HEK293 (cell line): ENCODE measurements at regions not wholly inside any gene's neighbourhood (a gene's known extent, or its start where the extent isn't known, plus 50 kb on each side); places are given as distances from the start of the nearest gene placed in this dataset.

ENCODE experiments used
- CTCF ChIA-PET: fragments of 350-600 bp; formaldehyde crosslinking; extraction: SDS; loops from one replicate; lab custom pipeline; 2021; ENCODE audit warnings: antibody characterized with exemption; lab: Yijun Ruan, JAX
- POLR2A ChIA-PET: fragments of 300-600 bp; formaldehyde crosslinking; extraction: SDS; loops from one replicate; lab custom pipeline; 2020; ENCODE audit warnings: antibody characterized with exemption, inconsistent platforms; lab: Yijun Ruan, JAX
- H3K27ac ChIP-seq: fragments of 200-500 bp; sonication (Bioruptor generic); 2 replicates; pipeline ENCODE4 v1.5.1; 2014; ENCODE audit warnings: low read depth, low read length, control low read depth, inconsistent platforms; ENCODE audit errors: extremely low read depth
- H3K36me3 ChIP-seq, 2 experiments: fragments of 200-500 bp in 1 of 2; sonication (Bioruptor generic) in 1 of 2; 1 replicate in 1 of 2; 2 replicates in 1 of 2; pipeline ENCODE4 v1.5.1; 2014 to 2017; ENCODE audit warnings: inconsistent platforms in 2 of 2, low read length in 2 of 2; ENCODE audit not compliant: control insufficient read depth in 2 of 2, insufficient read depth in 1 of 2
- H3K4me1 ChIP-seq: fragments of 200-500 bp; sonication (Bioruptor generic); 2 replicates; pipeline ENCODE4 v1.5.1; 2014; ENCODE audit warnings: mild to moderate bottlenecking, low read length, inconsistent platforms; ENCODE audit not compliant: control insufficient read depth, insufficient read depth
- H3K4me3 ChIP-seq: 2 replicates; pipeline ENCODE4 v1.5.1; 2011; ENCODE audit warnings: low read depth, mild to moderate bottlenecking, control low read depth, low read length, moderate library complexity
- H3K9me3 ChIP-seq: fragments of 200-500 bp; sonication (Bioruptor generic); 2 replicates; pipeline ENCODE4 v1.5.1; 2014; ENCODE audit warnings: low read depth, low read length, inconsistent platforms; ENCODE audit not compliant: control insufficient read depth, insufficient read depth
- EGR2 ChIP-seq: fragments of 450-650 bp; formaldehyde crosslinking; IDR thresholded peaks from 2 replicates; pipeline ENCODE4 v1.5.1; 2016; ENCODE audit warnings: low read depth, missing biosample characterization, missing genetic modification characterization
- GLIS2 ChIP-seq: fragments of 450-650 bp; formaldehyde crosslinking; IDR thresholded peaks from 2 replicates; pipeline ENCODE4 v1.5.1; 2016; ENCODE audit warnings: missing biosample characterization, missing genetic modification characterization
- KLF7 ChIP-seq: fragments of 450-650 bp; formaldehyde crosslinking; IDR thresholded peaks from 2 replicates; pipeline ENCODE4 v1.5.1; 2016; ENCODE audit warnings: missing biosample characterization, missing genetic modification characterization, borderline replicate concordance
- REPIN1 ChIP-seq: fragments of 450-650 bp; formaldehyde crosslinking; IDR thresholded peaks from 2 replicates; pipeline ENCODE4 v1.5.1; 2017; ENCODE audit warnings: missing biosample characterization, missing genetic modification characterization, low read depth
- SCRT2 ChIP-seq: fragments of 450-650 bp; formaldehyde crosslinking; IDR thresholded peaks from 2 replicates; pipeline ENCODE4 v1.5.1; 2016; ENCODE audit warnings: missing biosample characterization, missing genetic modification characterization
- SP7 ChIP-seq: fragments of 450-650 bp; formaldehyde crosslinking; IDR thresholded peaks from 2 replicates; pipeline ENCODE4 v1.5.1; 2016; ENCODE audit warnings: missing biosample characterization, missing genetic modification characterization
- TCF7L2 ChIP-seq: IDR thresholded peaks from 2 replicates; pipeline ENCODE4 v1.6.1; 2011; ENCODE audit warnings: low read depth, mild to moderate bottlenecking, inconsistent platforms, low read length, moderate library complexity, borderline replicate concordance
- ZBTB17 ChIP-seq: fragments of 450-650 bp; formaldehyde crosslinking; IDR thresholded peaks from 2 replicates; pipeline ENCODE4 v1.5.1; 2016; ENCODE audit warnings: missing biosample characterization, missing genetic modification characterization
- ZNF211 ChIP-seq: fragments of 450-650 bp; formaldehyde crosslinking; IDR thresholded peaks from 2 replicates; pipeline ENCODE4 v1.5.1; 2016; ENCODE audit warnings: low read depth, missing biosample characterization, missing genetic modification characterization
- ZNF221 ChIP-seq: fragments of 450-650 bp; formaldehyde crosslinking; IDR thresholded peaks from 2 replicates; pipeline ENCODE4 v1.5.1; 2017; ENCODE audit warnings: missing biosample characterization, missing genetic modification characterization, borderline replicate concordance
- ZNF23 ChIP-seq: fragments of 450-650 bp; formaldehyde crosslinking; IDR thresholded peaks from 2 replicates; pipeline ENCODE4 v1.5.1; 2016; ENCODE audit warnings: missing biosample characterization, missing genetic modification characterization, borderline replicate concordance
- ZNF239 ChIP-seq: fragments of 450-650 bp; formaldehyde crosslinking; IDR thresholded peaks from 2 replicates; pipeline ENCODE4 v1.5.1; 2016; ENCODE audit warnings: missing biosample characterization, missing genetic modification characterization
- ZNF266 ChIP-seq: fragments of 450-650 bp; formaldehyde crosslinking; IDR thresholded peaks from 2 replicates; pipeline ENCODE4 v1.5.1; 2016; ENCODE audit warnings: missing biosample characterization, missing genetic modification characterization, low read depth
- ZNF366 ChIP-seq: fragments of 450-650 bp; formaldehyde crosslinking; conservative IDR thresholded peaks from 2 replicates; pipeline ENCODE4 v1.5.1; 2016; ENCODE audit warnings: missing biosample characterization, missing genetic modification characterization
- ZNF488 ChIP-seq: fragments of 450-650 bp; formaldehyde crosslinking; IDR thresholded peaks from 2 replicates; pipeline ENCODE4 v1.5.1; 2016; ENCODE audit warnings: missing biosample characterization, missing genetic modification characterization
- ZNF501 ChIP-seq: fragments of 450-650 bp; formaldehyde crosslinking; IDR thresholded peaks from 2 replicates; pipeline ENCODE4 v1.5.1; 2016; ENCODE audit warnings: missing biosample characterization, missing genetic modification characterization
- ZNF623 ChIP-seq: fragments of 450-650 bp; formaldehyde crosslinking; IDR thresholded peaks from 2 replicates; pipeline ENCODE4 v1.5.1; 2016; ENCODE audit warnings: missing biosample characterization, missing genetic modification characterization
- ZNF654 ChIP-seq: fragments of 450-650 bp; formaldehyde crosslinking; IDR thresholded peaks from 2 replicates; pipeline ENCODE4 v1.5.1; 2016; ENCODE audit warnings: low read depth, missing biosample characterization, missing genetic modification characterization
- ZNF768 ChIP-seq: fragments of 450-650 bp; formaldehyde crosslinking; IDR thresholded peaks from 2 replicates; pipeline ENCODE4 v1.5.1; 2018; ENCODE audit warnings: missing biosample characterization, mild to moderate bottlenecking, missing genetic modification characterization
- ZNF776 ChIP-seq: fragments of 450-650 bp; formaldehyde crosslinking; IDR thresholded peaks from 2 replicates; pipeline ENCODE4 v1.5.0; 2017; ENCODE audit warnings: missing biosample characterization, missing genetic modification characterization, borderline replicate concordance
- ZNF785 ChIP-seq: fragments of 450-650 bp; formaldehyde crosslinking; IDR thresholded peaks from 2 replicates; pipeline ENCODE4 v1.5.1; 2016; ENCODE audit warnings: missing biosample characterization, missing genetic modification characterization
- ZSCAN16 ChIP-seq: fragments of 450-650 bp; formaldehyde crosslinking; IDR thresholded peaks from 2 replicates; pipeline ENCODE4 v1.5.1; 2016; ENCODE audit warnings: missing biosample characterization, missing genetic modification characterization
- TF ChIP-seq, protein P1 (sequence below): fragments of 450-650 bp; IDR thresholded peaks from 2 replicates; pipeline ENCODE4 v1.5.1; 2018; ENCODE audit warnings: missing biosample characterization, mild to moderate bottlenecking, missing genetic modification characterization
- TF ChIP-seq, protein P2 (sequence below): fragments of 450-650 bp; formaldehyde crosslinking; IDR thresholded peaks from 2 replicates; pipeline ENCODE4 v1.5.1; 2016; ENCODE audit warnings: missing biosample characterization, missing genetic modification characterization, borderline replicate concordance
- TF ChIP-seq, protein P3 (sequence below): fragments of 450-650 bp; formaldehyde crosslinking; IDR thresholded peaks from 2 replicates; pipeline ENCODE4 v1.5.1; 2016; ENCODE audit warnings: missing biosample characterization, missing genetic modification characterization, low read depth

GRCh38 chrX:27222661-27223060, 240.5 kb downstream of the PPP4R3C start (continued):
- no peak for TF ChIP-seq ZNF768
- no peak for TF ChIP-seq ZNF785 (tag by site-specific recombination)

DNA sequence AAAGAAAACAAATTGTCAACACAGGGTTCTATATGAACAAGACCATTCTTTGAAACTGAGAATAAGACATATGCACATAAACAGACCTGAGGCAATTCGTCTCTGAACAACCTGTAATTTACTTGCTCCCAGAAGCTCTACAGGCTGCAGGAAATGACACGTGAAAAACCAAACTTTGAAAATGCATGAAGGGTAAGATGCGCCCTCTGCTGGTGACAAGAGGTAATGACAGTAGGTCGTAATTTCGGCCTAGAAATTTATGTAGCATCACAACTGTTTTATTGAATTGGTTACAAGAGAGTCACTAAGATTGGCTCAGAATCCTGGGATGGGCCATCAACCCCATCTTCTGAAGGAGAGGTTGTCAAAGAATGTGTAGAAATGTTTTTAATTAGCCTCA, 276.5 kb downstream of the PPP4R3C start:
- TF ChIP-seq ZNF501 (tag by site-specific recombination) (no peak), ZNF654 (peak; percentile 31; the same call in 1 of the 2 replicates), ZNF785 (tag by site-specific recombination) (no peak), ZNF221 (tag by site-specific recombination) (no peak), KLF7 (tag by site-specific recombination) (no peak), REPIN1 (tag by site-specific recombination) (no peak), ZNF366 (tag by site-specific recombination) (no peak), SP7 (no peak), ZNF266 (tag by site-specific recombination) (no peak), EGR2 (tag by site-specific recombination) (no peak), ZSCAN16 (tag by site-specific recombination) (no peak), ZBTB17 (tag by site-specific recombination) (no peak), ZNF211 (tag by site-specific recombination) (no peak), ZNF488 (no peak), GLIS2 (tag by site-specific recombination) (no peak), SCRT2 (tag by site-specific recombination) (0 out of 2 replicates have a peak, but pooled peaks have one; percentile 24)
- TF ChIP-seq, protein P1, sequence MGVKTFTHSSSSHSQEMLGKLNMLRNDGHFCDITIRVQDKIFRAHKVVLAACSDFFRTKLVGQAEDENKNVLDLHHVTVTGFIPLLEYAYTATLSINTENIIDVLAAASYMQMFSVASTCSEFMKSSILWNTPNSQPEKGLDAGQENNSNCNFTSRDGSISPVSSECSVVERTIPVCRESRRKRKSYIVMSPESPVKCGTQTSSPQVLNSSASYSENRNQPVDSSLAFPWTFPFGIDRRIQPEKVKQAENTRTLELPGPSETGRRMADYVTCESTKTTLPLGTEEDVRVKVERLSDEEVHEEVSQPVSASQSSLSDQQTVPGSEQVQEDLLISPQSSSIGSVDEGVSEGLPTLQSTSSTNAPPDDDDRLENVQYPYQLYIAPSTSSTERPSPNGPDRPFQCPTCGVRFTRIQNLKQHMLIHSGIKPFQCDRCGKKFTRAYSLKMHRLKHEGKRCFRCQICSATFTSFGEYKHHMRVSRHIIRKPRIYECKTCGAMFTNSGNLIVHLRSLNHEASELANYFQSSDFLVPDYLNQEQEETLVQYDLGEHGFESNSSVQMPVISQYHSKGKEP (tag by site-specific recombination), result no peak
- no peak overlapping the region for H3K4me3 ChIP-seq
- CTCF ChIA-PET, result interaction anchor here (0.6 to 1.5 kb wide), 11 partner anchors 10 to 1033 kb away, joined by 3 to 10 read pairs (median 3); no protein-coding TSS in a partner anchor

DNA sequence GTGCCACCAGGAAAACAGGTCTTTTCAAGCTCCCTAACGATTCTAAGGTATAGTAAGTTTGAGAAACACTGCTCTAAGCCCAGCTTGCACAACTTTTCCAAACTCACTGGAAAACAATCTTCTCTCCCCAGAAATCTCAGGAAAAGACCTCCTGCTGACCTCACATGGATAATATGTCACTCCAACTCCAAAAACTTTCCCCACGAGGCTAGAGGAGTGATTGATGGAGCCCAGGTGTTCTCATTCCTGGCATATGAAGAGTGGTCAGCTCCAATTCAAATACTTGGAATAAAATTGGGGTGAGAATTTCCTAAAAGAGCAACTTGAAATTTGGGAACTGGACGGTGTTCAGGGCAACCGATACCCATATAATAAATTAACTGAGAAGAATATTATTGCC, 299.9 kb downstream of the PPP4R3C start:
- ChIA-PET CTCF (interaction anchor here (0.7 kb wide), 1 partner anchor 18 kb away, joined by 3 read pairs; no protein-coding TSS in a partner anchor), POLR2A (no interaction called here)
- no peaks in the 10 kb centered on the region for H3K36me3 ChIP-seq
- no peak overlapping the region for H3K27ac ChIP-seq
- H3K4me1 ChIP-seq, result no peaks in the 10 kb centered on the region
- no peak overlapping the region for H3K4me3 ChIP-seq
- no peaks in the 10 kb centered on the region for H3K9me3 ChIP-seq
- TF ChIP-seq TCF7L2 (no peak), ZNF23 (tag by site-specific recombination) (no peak), ZNF776 (tag by site-specific recombination) (no peak), ZNF239 (no peak), ZNF623 (tag by site-specific recombination) (no peak)
- TF ChIP-seq, protein P2, sequence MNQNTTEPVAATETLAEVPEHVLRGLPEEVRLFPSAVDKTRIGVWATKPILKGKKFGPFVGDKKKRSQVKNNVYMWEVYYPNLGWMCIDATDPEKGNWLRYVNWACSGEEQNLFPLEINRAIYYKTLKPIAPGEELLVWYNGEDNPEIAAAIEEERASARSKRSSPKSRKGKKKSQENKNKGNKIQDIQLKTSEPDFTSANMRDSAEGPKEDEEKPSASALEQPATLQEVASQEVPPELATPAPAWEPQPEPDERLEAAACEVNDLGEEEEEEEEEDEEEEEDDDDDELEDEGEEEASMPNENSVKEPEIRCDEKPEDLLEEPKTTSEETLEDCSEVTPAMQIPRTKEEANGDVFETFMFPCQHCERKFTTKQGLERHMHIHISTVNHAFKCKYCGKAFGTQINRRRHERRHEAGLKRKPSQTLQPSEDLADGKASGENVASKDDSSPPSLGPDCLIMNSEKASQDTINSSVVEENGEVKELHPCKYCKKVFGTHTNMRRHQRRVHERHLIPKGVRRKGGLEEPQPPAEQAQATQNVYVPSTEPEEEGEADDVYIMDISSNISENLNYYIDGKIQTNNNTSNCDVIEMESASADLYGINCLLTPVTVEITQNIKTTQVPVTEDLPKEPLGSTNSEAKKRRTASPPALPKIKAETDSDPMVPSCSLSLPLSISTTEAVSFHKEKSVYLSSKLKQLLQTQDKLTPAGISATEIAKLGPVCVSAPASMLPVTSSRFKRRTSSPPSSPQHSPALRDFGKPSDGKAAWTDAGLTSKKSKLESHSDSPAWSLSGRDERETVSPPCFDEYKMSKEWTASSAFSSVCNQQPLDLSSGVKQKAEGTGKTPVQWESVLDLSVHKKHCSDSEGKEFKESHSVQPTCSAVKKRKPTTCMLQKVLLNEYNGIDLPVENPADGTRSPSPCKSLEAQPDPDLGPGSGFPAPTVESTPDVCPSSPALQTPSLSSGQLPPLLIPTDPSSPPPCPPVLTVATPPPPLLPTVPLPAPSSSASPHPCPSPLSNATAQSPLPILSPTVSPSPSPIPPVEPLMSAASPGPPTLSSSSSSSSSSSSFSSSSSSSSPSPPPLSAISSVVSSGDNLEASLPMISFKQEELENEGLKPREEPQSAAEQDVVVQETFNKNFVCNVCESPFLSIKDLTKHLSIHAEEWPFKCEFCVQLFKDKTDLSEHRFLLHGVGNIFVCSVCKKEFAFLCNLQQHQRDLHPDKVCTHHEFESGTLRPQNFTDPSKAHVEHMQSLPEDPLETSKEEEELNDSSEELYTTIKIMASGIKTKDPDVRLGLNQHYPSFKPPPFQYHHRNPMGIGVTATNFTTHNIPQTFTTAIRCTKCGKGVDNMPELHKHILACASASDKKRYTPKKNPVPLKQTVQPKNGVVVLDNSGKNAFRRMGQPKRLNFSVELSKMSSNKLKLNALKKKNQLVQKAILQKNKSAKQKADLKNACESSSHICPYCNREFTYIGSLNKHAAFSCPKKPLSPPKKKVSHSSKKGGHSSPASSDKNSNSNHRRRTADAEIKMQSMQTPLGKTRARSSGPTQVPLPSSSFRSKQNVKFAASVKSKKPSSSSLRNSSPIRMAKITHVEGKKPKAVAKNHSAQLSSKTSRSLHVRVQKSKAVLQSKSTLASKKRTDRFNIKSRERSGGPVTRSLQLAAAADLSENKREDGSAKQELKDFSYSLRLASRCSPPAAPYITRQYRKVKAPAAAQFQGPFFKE, result no peak
- TF ChIP-seq, protein P3, sequence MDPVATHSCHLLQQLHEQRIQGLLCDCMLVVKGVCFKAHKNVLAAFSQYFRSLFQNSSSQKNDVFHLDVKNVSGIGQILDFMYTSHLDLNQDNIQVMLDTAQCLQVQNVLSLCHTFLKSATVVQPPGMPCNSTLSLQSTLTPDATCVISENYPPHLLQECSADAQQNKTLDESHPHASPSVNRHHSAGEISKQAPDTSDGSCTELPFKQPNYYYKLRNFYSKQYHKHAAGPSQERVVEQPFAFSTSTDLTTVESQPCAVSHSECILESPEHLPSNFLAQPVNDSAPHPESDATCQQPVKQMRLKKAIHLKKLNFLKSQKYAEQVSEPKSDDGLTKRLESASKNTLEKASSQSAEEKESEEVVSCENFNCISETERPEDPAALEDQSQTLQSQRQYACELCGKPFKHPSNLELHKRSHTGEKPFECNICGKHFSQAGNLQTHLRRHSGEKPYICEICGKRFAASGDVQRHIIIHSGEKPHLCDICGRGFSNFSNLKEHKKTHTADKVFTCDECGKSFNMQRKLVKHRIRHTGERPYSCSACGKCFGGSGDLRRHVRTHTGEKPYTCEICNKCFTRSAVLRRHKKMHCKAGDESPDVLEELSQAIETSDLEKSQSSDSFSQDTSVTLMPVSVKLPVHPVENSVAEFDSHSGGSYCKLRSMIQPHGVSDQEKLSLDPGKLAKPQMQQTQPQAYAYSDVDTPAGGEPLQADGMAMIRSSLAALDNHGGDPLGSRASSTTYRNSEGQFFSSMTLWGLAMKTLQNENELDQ (tag by site-specific recombination), result no peak

More for the DNA sequence above, 276.5 kb downstream of the PPP4R3C start:
- Histone ChIP-seq H3K4me1 (no peaks in the 10 kb centered on the region), H3K27ac (no peak overlapping the region), H3K36me3 (no peaks in the 10 kb centered on the region), H3K9me3 (no peaks in the 10 kb centered on the region)
- POLR2A ChIA-PET, result no interaction called here
